ENCODE measurements at regions not wholly inside any gene's neighbourhood (a gene's known extent, or its start where the extent isn't known, plus 50 kb on each side); places are given as distances from the start of the nearest gene placed in this dataset.

- no peak for DNase-seq (ENCODE audit: low spot score)
- TF ChIP-seq CTCF (IDR thresholded peaks at IDR 0.05; ENCODE audit: extremely low read depth, missing control alignments) = no peak
Measured at GRCh38 chr22:47621253-47621652, 858.8 kb downstream of the TBC1D22A start.

DNA sequence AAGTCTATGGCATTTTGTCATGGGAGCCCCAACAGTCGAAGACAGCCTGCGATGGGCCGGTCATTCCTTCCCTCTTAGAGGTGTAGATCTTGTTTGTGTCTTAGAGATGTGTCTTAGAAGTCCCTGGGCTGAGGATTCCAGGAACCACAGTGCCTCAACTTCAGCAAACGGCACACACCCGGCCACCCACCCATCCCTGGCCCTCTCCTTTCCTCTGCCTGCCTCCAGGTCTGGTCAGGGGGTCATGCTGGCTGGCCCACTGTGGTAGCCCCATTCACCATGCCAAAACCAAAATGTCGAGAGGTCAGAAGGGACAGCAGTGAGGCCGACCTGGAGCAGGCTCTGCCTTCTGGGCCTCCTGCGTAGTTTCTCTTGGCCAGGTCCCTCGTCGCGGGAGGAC, 857.9 kb downstream of the TBC1D22A start:
- TF ChIP-seq CTCF (IDR thresholded peaks at IDR 0.05; ENCODE audit: extremely low read depth, missing control alignments) = no peak
- no peak for DNase-seq (ENCODE audit: low spot score)

- no peak for TF ChIP-seq CTCF (IDR thresholded peaks at IDR 0.05; ENCODE audit: extremely low read depth, missing control alignments)
- no peak for DNase-seq (ENCODE audit: low spot score)
Measured at GRCh38 chr22:47619631-47620030, 857.2 kb downstream of the TBC1D22A start.

- no peak for TF ChIP-seq CTCF (IDR thresholded peaks at IDR 0.05; ENCODE audit: extremely low read depth, missing control alignments)
- no peak for DNase-seq (ENCODE audit: low spot score)
Measured at GRCh38 chr22:47618180-47619010, 855.9 kb downstream of the TBC1D22A start.

- no peak for DNase-seq (ENCODE audit: low spot score)
- TF ChIP-seq CTCF (IDR thresholded peaks at IDR 0.05; ENCODE audit: extremely low read depth, missing control alignments) = no peak
Measured at GRCh38 chr22:47617186-47617585, 854.7 kb downstream of the TBC1D22A start.

GRCh38 chr22:47616396-47617020, 854.1 kb downstream of the TBC1D22A start:
- no peak for TF ChIP-seq CTCF (IDR thresholded peaks at IDR 0.05; ENCODE audit: extremely low read depth, missing control alignments)
- DNase-seq (ENCODE audit: low spot score) = no peak

GRCh38 chr22:47615051-47615450, 852.6 kb downstream of the TBC1D22A start:
- DNase-seq (ENCODE audit: low spot score) = no peak
- no peak for TF ChIP-seq CTCF (IDR thresholded peaks at IDR 0.05; ENCODE audit: extremely low read depth, missing control alignments)

Data from GM20000 (cell line).